GM12878 (cell line): ENCODE measurements at regions not wholly inside any gene's neighbourhood (a gene's known extent, or its start where the extent isn't known, plus 50 kb on each side); places are given as distances from the start of the nearest gene placed in this dataset.

Experiments used
- CUX1 ChIP-seq: IDR thresholded peaks from 2 replicates; pipeline ENCODE4 v1.6.1; 2012; ENCODE audit warnings: improper control_type of control experiment, low read depth, low read length; ENCODE audit not compliant: insufficient replicate concordance
- EZH2 ChIP-seq: IDR thresholded peaks from 2 replicates; pipeline ENCODE4 v1.6.1; 2012; ENCODE audit warnings: low read depth, mild to moderate bottlenecking, control low read depth, inconsistent platforms, low read length, borderline replicate concordance; ENCODE audit not compliant: control insufficient read depth
- HDGF ChIP-seq: fragments of 450-650 bp; IDR thresholded peaks from 2 replicates; pipeline ENCODE4 v1.6.1; 2016; ENCODE audit warnings: antibody characterized with exemption
- MTA2 ChIP-seq: fragments of 450-650 bp; IDR thresholded peaks from 2 replicates; pipeline ENCODE4 v1.6.1; 2016; ENCODE audit warnings: low read depth, mild to moderate bottlenecking, moderate library complexity
- RELB ChIP-seq: fragments of 450-650 bp; IDR thresholded peaks from 2 replicates; pipeline ENCODE4 v1.6.1; 2017; ENCODE audit warnings: low read depth, mild to moderate bottlenecking, moderate library complexity
- STAT1 ChIP-seq: fragments of 450-650 bp; conservative IDR thresholded peaks from 2 replicates; pipeline ENCODE4 v1.6.1; 2014; ENCODE audit warnings: antibody characterized with exemption, mild to moderate bottlenecking
- USF2 ChIP-seq: IDR thresholded peaks from 2 replicates; pipeline ENCODE4 v1.6.1; 2011; ENCODE audit warnings: low read depth, low read length, improper control_type of control experiment, borderline replicate concordance
- ZBTB4 ChIP-seq: fragments of 450-650 bp; formaldehyde crosslinking; IDR thresholded peaks from 2 replicates; pipeline ENCODE4 v1.4.0; 2022; ENCODE audit warnings: mild to moderate bottlenecking, moderate library complexity
- ZNF24 ChIP-seq: fragments of 450-650 bp; IDR thresholded peaks from 2 replicates; pipeline ENCODE4 v1.6.1; 2017; ENCODE audit warnings: antibody characterized with exemption, mild to moderate bottlenecking

- TF ChIP-seq ZBTB4 (CRISPR knock-in tag) (no peak), USF2 (no peak), STAT1 (no peak), ZNF24 (no peak), HDGF (no peak), MTA2 (no peak), RELB (no peak), CUX1 (no peak), EZH2 (no peak)
These were observed 447.6 kb upstream of the SEL1L start (continued) for GRCh38 chr14:81981307-81981675.
